H1 (cell line): ENCODE measurements at regions not wholly inside any gene's neighbourhood (a gene's known extent, or its start where the extent isn't known, plus 50 kb on each side); places are given as distances from the start of the nearest gene placed in this dataset.
"Not testable (repeated sequence)": the region's sequence is repeated elsewhere in the genome, so short reads cannot be mapped to it uniquely, and the experiment has no call there.

Experiments
- CTCF ChIA-PET: fragments of 300-600 bp; sonication (Branson Sonifier 250); formaldehyde crosslinking; loops from one replicate; lab custom pipeline; 2021; ENCODE audit not compliant: partially characterized antibody; lab: Charles Lee
- POLR2A ChIA-PET: fragments of 300-600 bp; sonication (Branson Sonifier 250); formaldehyde crosslinking; loops from one replicate; lab custom pipeline; 2021; ENCODE audit warnings: inconsistent platforms; ENCODE audit not compliant: partially characterized antibody; lab: Charles Lee
- DNase-seq, 2 experiments: peaks; one replicate each; pipeline versions ENCODE4 v3.0.0 to v3.0.0-alpha.2; 2010 to 2022; ENCODE audit warnings: low spot score in 2 of 2, low read depth in 1 of 2, mixed read lengths in 1 of 2
- FAIRE-seq: peaks from 2 replicates; lab custom pipeline; 2011; peaks lifted over from hg19 to GRCh38; lab: Jason Lieb, UNC
- H2AFZ ChIP-seq: 2 replicates; pipeline ENCODE4 v1.8.1; 2012; ENCODE audit warnings: low read length, inconsistent platforms
- H2AK5ac ChIP-seq: 2 replicates; pipeline ENCODE4 v1.6.1; 2013; ENCODE audit warnings: low read depth, low read length
- H2BK120ac ChIP-seq: replicated peaks from 2 replicates; pipeline ENCODE3; 2013; ENCODE audit warnings: low read depth, low read length, inconsistent platforms
- H2BK12ac ChIP-seq: 2 replicates; pipeline ENCODE4 v1.6.1; 2013; ENCODE audit warnings: low read depth, low read length
- H2BK15ac ChIP-seq: 2 replicates; pipeline ENCODE4 v1.6.1; 2013; ENCODE audit warnings: low read length
- H2BK20ac ChIP-seq: 2 replicates; pipeline ENCODE4 v1.6.1; 2013; ENCODE audit warnings: low read length
- H2BK5ac ChIP-seq: 2 replicates; pipeline ENCODE4 v1.6.1; 2013; ENCODE audit warnings: low read depth, low read length
- H3K14ac ChIP-seq: 2 replicates; pipeline ENCODE4 v1.6.1; 2013; ENCODE audit warnings: inconsistent platforms; ENCODE audit not compliant: insufficient read length
- H3K18ac ChIP-seq: 2 replicates; pipeline ENCODE4 v1.6.1; 2013; ENCODE audit warnings: low read length; ENCODE audit errors: extremely low read depth
- H3K23ac ChIP-seq: 2 replicates; pipeline ENCODE4 v1.6.1; 2013; ENCODE audit warnings: inconsistent platforms; ENCODE audit not compliant: insufficient read length
- H3K23me2 ChIP-seq: 2 replicates; pipeline ENCODE4 v1.6.1; 2013; ENCODE audit warnings: low read depth, low read length
- H3K27ac ChIP-seq: 2 replicates; pipeline ENCODE4 v1.6.1; 2011; ENCODE audit warnings: low read depth, low read length, inconsistent platforms
- H3K27me3 ChIP-seq, 4 experiments: replicated peaks in 1 of 4; 1 replicate in 1 of 4; 2 replicates in 3 of 4; pipeline versions ENCODE4 v1.6.1 to v1.8.1; 2011 to 2013; ENCODE audit warnings: low read length in 3 of 4, mild to moderate bottlenecking in 3 of 4, inconsistent platforms in 2 of 4, mixed read lengths in 2 of 4, moderate library complexity in 1 of 4; ENCODE audit not compliant: control insufficient read depth in 3 of 4, insufficient read depth in 3 of 4; ENCODE audit errors: extremely low read depth in 1 of 4
- H3K36me3 ChIP-seq, 4 experiments: 2 replicates each; pipeline versions ENCODE4 v1.6.1 to v1.8.1; 2011 to 2013; ENCODE audit warnings: mild to moderate bottlenecking in 4 of 4, low read length in 3 of 4, moderate library complexity in 2 of 4, control low read depth in 1 of 4, inconsistent platforms in 1 of 4; ENCODE audit not compliant: insufficient read depth in 4 of 4, control insufficient read depth in 2 of 4
- H3K4ac ChIP-seq: replicated peaks from 2 replicates; pipeline ENCODE3; 2013; ENCODE audit warnings: low read length, low read depth, mixed read lengths, inconsistent platforms; ENCODE audit not compliant: insufficient read length
- H3K4me1 ChIP-seq, 4 experiments: replicated peaks in 1 of 4; 1 replicate in 1 of 4; 2 replicates in 3 of 4; pipeline versions ENCODE4 v1.6.1 to v1.8.1; 2011 to 2013; ENCODE audit warnings: low read length in 3 of 4, inconsistent platforms in 2 of 4, mixed read lengths in 1 of 4; ENCODE audit not compliant: insufficient read depth in 4 of 4, control insufficient read depth in 3 of 4
- H3K4me2 ChIP-seq, 2 experiments: 2 replicates each; pipeline versions ENCODE4 v1.6.1 to v1.8.1; 2011 to 2013; ENCODE audit warnings: low read depth in 2 of 2, low read length in 2 of 2, control low read depth in 1 of 2, inconsistent platforms in 1 of 2, mild to moderate bottlenecking in 1 of 2; ENCODE audit not compliant: insufficient read depth in 1 of 2
- H3K4me3 ChIP-seq, 4 experiments: fragments of 200-600, 300-600 bp in 1 of 4; sonication (generic), shearing (Covaris generic), sonication (Bioruptor Twin) in 1 of 4; 2 replicates each; pipeline versions ENCODE4 v1.5.1 to v1.8.1; 2011 to 2016; ENCODE audit warnings: low read length in 4 of 4, low read depth in 3 of 4, control low read depth in 2 of 4, inconsistent platforms in 2 of 4, mild to moderate bottlenecking in 2 of 4, mixed read lengths in 1 of 4, moderate library complexity in 1 of 4; ENCODE audit not compliant: insufficient read depth in 2 of 4; ENCODE audit errors: extremely low read depth in 1 of 4
- H3K56ac ChIP-seq: replicated peaks from 2 replicates; pipeline ENCODE3; 2013; ENCODE audit warnings: low read depth, mild to moderate bottlenecking, mixed read lengths, low read length, inconsistent platforms; ENCODE audit not compliant: insufficient read length
- H3K79me1 ChIP-seq: 2 replicates; pipeline ENCODE4 v1.6.1; 2013; ENCODE audit warnings: low read depth, low read length, control low read depth
- H3K79me2 ChIP-seq, 2 experiments: 2 replicates each; pipeline versions ENCODE4 v1.6.1 to v1.8.1; 2012 to 2013; ENCODE audit warnings: low read length in 2 of 2, mild to moderate bottlenecking in 2 of 2, inconsistent platforms in 1 of 2; ENCODE audit not compliant: insufficient read depth in 2 of 2, control insufficient read depth in 1 of 2
- H3K9ac ChIP-seq, 4 experiments: replicated peaks in 1 of 4; 1 replicate in 1 of 4; 2 replicates in 3 of 4; pipeline versions ENCODE4 v1.6.1 to v1.8.1; 2011 to 2013; ENCODE audit warnings: low read depth in 3 of 4, low read length in 3 of 4, control low read depth in 2 of 4, mild to moderate bottlenecking in 2 of 4, moderate library complexity in 2 of 4, inconsistent platforms in 1 of 4; ENCODE audit errors: extremely low read depth in 1 of 4
- H3K9me3 ChIP-seq, 2 experiments: 2 replicates each; pipeline versions ENCODE4 v1.6.1 to v1.8.1; 2012 to 2013; ENCODE audit warnings: mild to moderate bottlenecking in 2 of 2, moderate library complexity in 2 of 2, control low read depth in 1 of 2, inconsistent platforms in 1 of 2, low read depth in 1 of 2, low read length in 1 of 2, mixed read lengths in 1 of 2; ENCODE audit not compliant: insufficient read depth in 2 of 2
- H4K20me1 ChIP-seq, 2 experiments: replicated peaks in 1 of 2; 2 replicates each; pipeline versions ENCODE3 to v1.8.1; 2011 to 2013; ENCODE audit warnings: inconsistent platforms in 2 of 2, low read length in 2 of 2, mild to moderate bottlenecking in 1 of 2; ENCODE audit not compliant: insufficient read depth in 2 of 2, control insufficient read depth in 1 of 2
- H4K5ac ChIP-seq: 2 replicates; pipeline ENCODE4 v1.6.1; 2013; ENCODE audit warnings: low read length, low read depth, mixed read lengths, inconsistent platforms; ENCODE audit not compliant: insufficient read length
- H4K8ac ChIP-seq: 2 replicates; pipeline ENCODE4 v1.8.0; 2013; ENCODE audit warnings: mild to moderate bottlenecking, moderate library complexity, low read length, inconsistent platforms; ENCODE audit not compliant: insufficient read depth; ENCODE audit errors: extremely low read depth
- H4K91ac ChIP-seq: replicated peaks from 2 replicates; pipeline ENCODE3; 2013; ENCODE audit warnings: low read length, mixed read lengths, inconsistent platforms; ENCODE audit not compliant: insufficient read length
- WGBS, 2 experiments: shearing (Covaris generic) in 1 of 2; methylation state at CpG; one replicate each; pipeline versions ENCODE4 v1.1.6 to v1.1.7; 2013 to 2015; ENCODE audit warnings: low lambda C conversion rate in 2 of 2, mixed read lengths in 2 of 2, inconsistent platforms in 1 of 2, low coverage in 1 of 2, missing lambda C conversion rate in 1 of 2; ENCODE audit not compliant: insufficient replicate concordance in 2 of 2, insufficient coverage in 1 of 2, insufficient read length in 1 of 2; ENCODE audit errors: extremely low coverage in 1 of 2, missing lambda C conversion rate in 1 of 2; 5-methylcytosine and 5-hydroxymethylcytosine counted together

DNA sequence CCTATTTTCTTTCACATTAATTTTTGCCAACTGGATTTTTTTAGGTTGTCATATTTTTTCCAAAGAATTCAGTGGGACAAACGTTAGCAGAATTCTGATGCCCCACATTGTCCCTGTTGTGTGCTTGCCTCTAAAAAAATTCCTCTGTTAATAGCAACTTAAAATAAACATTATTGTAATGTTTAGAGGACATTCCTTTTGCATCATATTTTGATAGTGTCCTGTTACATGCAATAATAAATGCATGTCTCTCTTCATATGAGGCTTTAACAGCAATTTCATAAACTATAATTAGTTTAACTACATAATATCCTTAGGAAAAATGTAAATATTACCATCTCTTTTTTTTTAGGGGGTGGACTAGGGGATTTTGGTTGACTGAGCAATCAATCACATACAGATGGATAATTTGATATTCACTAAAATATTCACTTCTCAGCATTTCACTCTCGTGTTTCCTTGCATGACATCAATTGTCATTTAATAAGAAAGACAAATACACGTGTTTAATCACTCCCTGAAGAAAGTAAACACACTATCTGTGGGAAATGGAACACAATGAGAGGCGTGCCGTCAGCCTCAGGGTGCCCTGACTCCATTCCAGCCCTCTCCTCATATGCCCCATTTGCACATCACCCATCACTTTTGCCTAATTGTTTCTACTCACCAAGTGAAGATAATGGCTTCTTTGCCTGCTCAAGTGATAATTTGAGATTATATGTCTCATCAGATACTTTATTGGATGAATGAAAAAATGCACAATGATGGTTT, 110.3 kb upstream of the SPATA31A3 start:
- H4K91ac ChIP-seq, H3K18ac ChIP-seq, H3K4me1 ChIP-seq, H3K23ac ChIP-seq, H2AFZ ChIP-seq, FAIRE-seq, H3K4me2 ChIP-seq, H2BK120ac ChIP-seq, H2BK12ac ChIP-seq, H2BK5ac ChIP-seq, H3K9ac ChIP-seq, H3K14ac ChIP-seq, H2BK15ac ChIP-seq, POLR2A ChIA-PET, H4K8ac ChIP-seq, H3K79me2 ChIP-seq, H4K20me1 ChIP-seq, H3K9me3 ChIP-seq, H3K4me3 ChIP-seq, H3K23me2 ChIP-seq, H2AK5ac ChIP-seq, H4K5ac ChIP-seq, DNase-seq, H3K36me3 ChIP-seq, H3K56ac ChIP-seq, H2BK20ac ChIP-seq, H3K27ac ChIP-seq, CTCF ChIA-PET, H3K27me3 ChIP-seq, H3K4ac ChIP-seq, H3K79me1 ChIP-seq: not testable (repeated sequence)
- 91% methylated on average over 3 of the region's 5 CpGs; no CpG with 5 or more reads in 1 of the 2 experiments for WGBS, 2 experiments

DNA sequence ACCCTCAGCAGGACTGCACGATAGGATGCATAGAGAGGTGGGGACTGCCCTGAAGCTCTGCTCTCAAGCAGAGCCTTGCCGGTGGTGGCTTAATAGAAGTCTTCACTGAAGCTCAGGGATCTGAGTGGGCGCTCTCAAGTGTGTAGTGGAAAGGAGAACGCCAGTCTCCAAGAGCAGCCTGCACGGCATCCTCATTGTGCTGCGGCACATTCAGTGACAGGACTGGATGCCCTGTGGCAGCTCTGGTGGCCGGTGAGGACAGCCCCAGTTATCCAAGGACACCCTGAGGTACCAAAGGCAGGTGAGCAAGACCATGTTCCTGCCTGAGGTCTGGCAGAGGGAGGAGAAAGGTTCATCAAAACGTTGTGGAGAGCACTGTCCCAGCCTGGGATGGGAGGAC, 98.8 kb upstream of the SPATA31A3 start:
- FAIRE-seq: not testable (repeated sequence)
- WGBS, 2 experiments: 89% methylated on average over 7 of the region's 8 CpGs; no CpG with 5 or more reads in 1 of the 2 experiments

More for the DNA sequence above, 98.8 kb upstream of the SPATA31A3 start:
- H3K79me1 ChIP-seq, H2BK120ac ChIP-seq, H2BK20ac ChIP-seq, H2AK5ac ChIP-seq, H3K23ac ChIP-seq, H2BK12ac ChIP-seq, H4K20me1 ChIP-seq, H3K18ac ChIP-seq, H4K8ac ChIP-seq, H3K14ac ChIP-seq, H3K23me2 ChIP-seq, H3K4ac ChIP-seq, H4K91ac ChIP-seq, H2AFZ ChIP-seq, DNase-seq, H3K27me3 ChIP-seq, H3K36me3 ChIP-seq, H3K4me2 ChIP-seq, H3K79me2 ChIP-seq, H3K27ac ChIP-seq, H4K5ac ChIP-seq, H3K56ac ChIP-seq, H2BK15ac ChIP-seq, H3K9me3 ChIP-seq, CTCF ChIA-PET, POLR2A ChIA-PET, H3K9ac ChIP-seq, H3K4me3 ChIP-seq, H3K4me1 ChIP-seq, H2BK5ac ChIP-seq: not testable (repeated sequence)
